Hepatocyte (in vitro differentiated cells): ENCODE measurements at regions not wholly inside any gene's neighbourhood (a gene's known extent, or its start where the extent isn't known, plus 50 kb on each side); places are given as distances from the start of the nearest gene placed in this dataset.

ENCODE experiments used
- DNase-seq: peaks from one replicate; pipeline ENCODE4 v3.0.0-alpha.2; 2016; ENCODE audit warnings: low spot score
- H2AFZ ChIP-seq: fragments of 200-600 bp; sonication (generic); 2 replicates; pipeline ENCODE4 v1.6.0; 2016; ENCODE audit warnings: antibody characterized with exemption, mild to moderate bottlenecking
- H3K27ac ChIP-seq: fragments of 200-600 bp; sonication (generic); 2 replicates; pipeline ENCODE4 v1.5.1; 2016; ENCODE audit warnings: mild to moderate bottlenecking
- H3K27me3 ChIP-seq: fragments of 200-600 bp; sonication (generic); 2 replicates; pipeline ENCODE4 v1.6.1; 2016
- H3K36me3 ChIP-seq: fragments of 200-600 bp; sonication (generic); replicated peaks from 2 replicates; pipeline ENCODE4 v1.5.1; 2016; ENCODE audit warnings: low read depth; ENCODE audit not compliant: insufficient read depth
- H3K4me1 ChIP-seq: fragments of 200-600 bp; sonication (generic); 2 replicates; pipeline ENCODE4 v1.5.1; 2016; ENCODE audit warnings: mild to moderate bottlenecking, moderate library complexity; ENCODE audit not compliant: insufficient read depth
- H3K4me2 ChIP-seq: fragments of 200-600 bp; sonication (generic); 2 replicates; pipeline ENCODE4 v1.6.0; 2016
- H3K4me3 ChIP-seq: fragments of 200-600 bp; sonication (generic); 2 replicates; pipeline ENCODE4 v1.5.1; 2016; ENCODE audit warnings: mild to moderate bottlenecking
- H3K79me2 ChIP-seq: fragments of 200-600 bp; sonication (generic); 2 replicates; pipeline ENCODE4 v1.6.0; 2017; ENCODE audit warnings: mild to moderate bottlenecking
- H3K9me2 ChIP-seq: fragments of 200-600 bp; sonication (generic); replicated peaks from 2 replicates; pipeline ENCODE4 v1.6.0; 2017; ENCODE audit warnings: mild to moderate bottlenecking; ENCODE audit not compliant: insufficient read depth
- H3K9me3 ChIP-seq: fragments of 200-600 bp; sonication (generic); 2 replicates; pipeline ENCODE4 v1.5.1; 2016; ENCODE audit warnings: low read depth, mild to moderate bottlenecking
- H4K20me1 ChIP-seq: fragments of 200-600 bp; sonication (generic); 2 replicates; pipeline ENCODE4 v1.6.0; 2016; ENCODE audit warnings: mild to moderate bottlenecking; ENCODE audit not compliant: insufficient read depth, poor library complexity, severe bottlenecking
- CTCF ChIP-seq: fragments of 200-600 bp; sonication (generic); IDR thresholded peaks from 2 replicates; pipeline ENCODE4 v1.5.1; 2016; ENCODE audit warnings: antibody characterized with exemption, mild to moderate bottlenecking; ENCODE audit not compliant: poor library complexity
- EZH2 ChIP-seq: fragments of 200-600 bp; sonication (generic); IDR thresholded peaks from 2 replicates; pipeline ENCODE4 v1.6.1; 2016; ENCODE audit warnings: antibody characterized with exemption, mild to moderate bottlenecking, borderline replicate concordance
- EZH2phosphoT487 ChIP-seq: fragments of 200-600 bp; sonication (generic); IDR thresholded peaks from one replicate; pipeline ENCODE4 v1.6.1; 2018; ENCODE audit warnings: antibody characterized with exemption, mild to moderate bottlenecking, low read depth, moderate library complexity; ENCODE audit not compliant: unreplicated experiment, severe bottlenecking
- WGBS: methylation state at CpG from one replicate; pipeline ENCODE4 v1.1.6; 2016; ENCODE audit warnings: low lambda C conversion rate; ENCODE audit errors: missing lambda C conversion rate; 5-methylcytosine and 5-hydroxymethylcytosine counted together

- Histone ChIP-seq H3K27me3 (no peaks in the 10 kb centered on the region), H3K4me2 (no peak overlapping the region), H3K4me1 (no peaks in the 10 kb centered on the region), H3K9me2 (no peaks in the 10 kb centered on the region), H2AFZ (no peak overlapping the region), H3K4me3 (no peak overlapping the region), H4K20me1 (no peaks in the 10 kb centered on the region), H3K79me2 (no peaks in the 10 kb centered on the region), H3K9me3 (no peaks in the 10 kb centered on the region), H3K27ac (no peak overlapping the region), H3K36me3 (no peaks in the 10 kb centered on the region)
- WGBS: 90% methylated on average over 3 of the region's 3 CpGs
- TF ChIP-seq CTCF: no peak
- no peak for TF ChIP-seq EZH2
- no peak for TF ChIP-seq EZH2phosphoT487
- no peak for DNase-seq
These were observed 265.8 kb downstream of the PCDH18 start for GRCh38 chr4:137266511-137266910.

GRCh38 chr4:137263206-137263605, 269.1 kb downstream of the PCDH18 start:
- DNase-seq: no peak
- H3K9me3 ChIP-seq: no peaks in the 10 kb centered on the region
- no peaks in the 10 kb centered on the region for H3K79me2 ChIP-seq
- no peaks in the 10 kb centered on the region for H3K9me2 ChIP-seq
- no peaks in the 10 kb centered on the region for H4K20me1 ChIP-seq
- no peaks in the 10 kb centered on the region for H3K36me3 ChIP-seq
- H3K27me3 ChIP-seq: no peaks in the 10 kb centered on the region
- WGBS: 82% methylated on average over 3 of the region's 3 CpGs
- H2AFZ ChIP-seq: no peak overlapping the region
- no peak overlapping the region for H3K4me3 ChIP-seq
- H3K4me1 ChIP-seq: no peaks in the 10 kb centered on the region
- H3K4me2 ChIP-seq: no peak overlapping the region
- no peak overlapping the region for H3K27ac ChIP-seq
- TF ChIP-seq EZH2phosphoT487 (no peak), EZH2 (no peak), CTCF (no peak)

- no peak overlapping the region for H3K27ac ChIP-seq
- no peaks in the 10 kb centered on the region for H3K9me2 ChIP-seq
- H3K36me3 ChIP-seq: no peaks in the 10 kb centered on the region
- H4K20me1 ChIP-seq: no peaks in the 10 kb centered on the region
- H3K79me2 ChIP-seq: no peaks in the 10 kb centered on the region
- H3K4me3 ChIP-seq: no peak overlapping the region
- no peak overlapping the region for H2AFZ ChIP-seq
- no peak for DNase-seq
- no peaks in the 10 kb centered on the region for H3K4me1 ChIP-seq
- no peaks in the 10 kb centered on the region for H3K9me3 ChIP-seq
- H3K27me3 ChIP-seq: no peaks in the 10 kb centered on the region
- H3K4me2 ChIP-seq: no peak overlapping the region
- TF ChIP-seq EZH2phosphoT487 (no peak), CTCF (no peak), EZH2 (no peak)
These were observed 278.3 kb downstream of the PCDH18 start for GRCh38 chr4:137253949-137254348.

- Histone ChIP-seq H3K79me2 (no peaks in the 10 kb centered on the region), H3K27ac (no peak overlapping the region), H3K4me1 (no peaks in the 10 kb centered on the region), H3K9me2 (no peaks in the 10 kb centered on the region), H3K27me3 (no peaks in the 10 kb centered on the region), H3K9me3 (no peaks in the 10 kb centered on the region), H3K36me3 (no peaks in the 10 kb centered on the region), H3K4me2 (no peak overlapping the region), H3K4me3 (no peak overlapping the region), H2AFZ (no peak overlapping the region), H4K20me1 (no peaks in the 10 kb centered on the region)
- TF ChIP-seq CTCF: no peak
- TF ChIP-seq EZH2: no peak
- TF ChIP-seq EZH2phosphoT487: no peak
- 90% methylated on average over 2 of the region's 2 CpGs for WGBS
- no peak for DNase-seq
These were observed 283.2 kb downstream of the PCDH18 start for GRCh38 chr4:137249112-137249511.
